Kidney tubule cell (primary cell): ENCODE measurements at regions not wholly inside any gene's neighbourhood (a gene's known extent, or its start where the extent isn't known, plus 50 kb on each side); places are given as distances from the start of the nearest gene placed in this dataset.
"Not testable (repeated sequence)": the region's sequence is repeated elsewhere in the genome, so short reads cannot be mapped to it uniquely, and the experiment has no call there.

Experiments used
- DNase-seq: peaks from one replicate; pipeline ENCODE4 v3.0.0-alpha.2; 2018; ENCODE audit warnings: low spot score

GRCh38 chr2:84373391-84373790, 85.7 kb downstream of the SUCLG1 start:
- no peak for DNase-seq

- no peak for DNase-seq
Observed at GRCh38 chr2:84362541-84362940, 96.5 kb downstream of the SUCLG1 start.

GRCh38 chr2:84338069-84338468, 121.0 kb downstream of the SUCLG1 start:
- no peak for DNase-seq

- DNase-seq = no peak
Observed at GRCh38 chr2:84327645-84328249, 131.3 kb downstream of the SUCLG1 start.

GRCh38 chr2:84326831-84327432, 132.1 kb downstream of the SUCLG1 start:
- no peak for DNase-seq

- DNase-seq = no peak
Observed at GRCh38 chr2:84323890-84324289, 135.2 kb downstream of the SUCLG1 start.

- DNase-seq = no peak
Observed at GRCh38 chr2:84320940-84321339, 138.1 kb downstream of the SUCLG1 start.

- DNase-seq = no peak
Observed at GRCh38 chr2:84319581-84319980, 139.5 kb downstream of the SUCLG1 start.

GRCh38 chr2:84317135-84317534, 141.9 kb downstream of the SUCLG1 start:
- DNase-seq = no peak

GRCh38 chr2:84314901-84315330, 144.2 kb downstream of the SUCLG1 start:
- peak; percentile 76 for DNase-seq

- DNase-seq = no peak
Observed at GRCh38 chr2:84314250-84314649, 144.8 kb downstream of the SUCLG1 start.

GRCh38 chr2:84309281-84309680, 149.8 kb downstream of the SUCLG1 start:
- peak; percentile 56 for DNase-seq

GRCh38 chr2:84306361-84306760, 152.7 kb downstream of the SUCLG1 start:
- no peak for DNase-seq

GRCh38 chr2:84302513-84303412, 156.3 kb downstream of the SUCLG1 start:
- peak; percentile 72 for DNase-seq

- no peak for DNase-seq
Observed at GRCh38 chr2:84301717-84302116, 157.4 kb downstream of the SUCLG1 start.

- no peak for DNase-seq
Observed at GRCh38 chr2:84300696-84301029, 158.4 kb downstream of the SUCLG1 start.

- not testable (repeated sequence) for DNase-seq
Observed at GRCh38 chr2:84300001-84300695, 158.9 kb downstream of the SUCLG1 start.

GRCh38 chr2:84299211-84299775, 159.8 kb downstream of the SUCLG1 start:
- DNase-seq = no peak

GRCh38 chr2:84297155-84297554, 161.9 kb downstream of the SUCLG1 start:
- DNase-seq = peak; percentile 95

- DNase-seq = no peak
Observed at GRCh38 chr2:84293791-84294380, 165.2 kb downstream of the SUCLG1 start.

GRCh38 chr2:84292545-84292944, 166.5 kb downstream of the SUCLG1 start:
- no peak for DNase-seq

- DNase-seq = no peak
Observed at GRCh38 chr2:84290537-84290936, 168.5 kb downstream of the SUCLG1 start.
